Hepatocyte (in vitro differentiated cells): ENCODE measurements at regions not wholly inside any gene's neighbourhood (a gene's known extent, or its start where the extent isn't known, plus 50 kb on each side); places are given as distances from the start of the nearest gene placed in this dataset.

Experiments
- CTCF ChIP-seq: fragments of 200-600 bp; sonication (generic); IDR thresholded peaks from 2 replicates; pipeline ENCODE4 v1.5.1; 2016; ENCODE audit warnings: antibody characterized with exemption, mild to moderate bottlenecking; ENCODE audit not compliant: poor library complexity
- EZH2 ChIP-seq: fragments of 200-600 bp; sonication (generic); IDR thresholded peaks from 2 replicates; pipeline ENCODE4 v1.6.1; 2016; ENCODE audit warnings: antibody characterized with exemption, mild to moderate bottlenecking, borderline replicate concordance
- EZH2phosphoT487 ChIP-seq: fragments of 200-600 bp; sonication (generic); IDR thresholded peaks from one replicate; pipeline ENCODE4 v1.6.1; 2018; ENCODE audit warnings: antibody characterized with exemption, mild to moderate bottlenecking, low read depth, moderate library complexity; ENCODE audit not compliant: unreplicated experiment, severe bottlenecking

- TF ChIP-seq EZH2phosphoT487 (no peak), CTCF (no peak), EZH2 (no peak)
Observed at GRCh38 chr13:111552891-111553655, 232.6 kb downstream of the TEX29 start.
